ENCODE measurements at regions not wholly inside any gene's neighbourhood (a gene's known extent, or its start where the extent isn't known, plus 50 kb on each side); places are given as distances from the start of the nearest gene placed in this dataset.

GRCh38 chr16:64276646-64277045 lies 845.2 kb downstream of the CDH11 start:
- TF ChIP-seq REST (IDR thresholded peaks at IDR 0.05; ENCODE audit: borderline replicate concordance) = no peak
- no peak for TF ChIP-seq CTCF (IDR thresholded peaks at IDR 0.05; ENCODE audit: poor library complexity, severe bottlenecking)
- TF ChIP-seq EP300 (conservative IDR thresholded peaks at IDR 0.05; ENCODE audit: poor library complexity, severe bottlenecking) = no peak
- no peak for TF ChIP-seq RAD21 (conservative IDR thresholded peaks at IDR 0.05)
